ENCODE measurements at regions not wholly inside any gene's neighbourhood (a gene's known extent, or its start where the extent isn't known, plus 50 kb on each side); places are given as distances from the start of the nearest gene placed in this dataset.

DNA sequence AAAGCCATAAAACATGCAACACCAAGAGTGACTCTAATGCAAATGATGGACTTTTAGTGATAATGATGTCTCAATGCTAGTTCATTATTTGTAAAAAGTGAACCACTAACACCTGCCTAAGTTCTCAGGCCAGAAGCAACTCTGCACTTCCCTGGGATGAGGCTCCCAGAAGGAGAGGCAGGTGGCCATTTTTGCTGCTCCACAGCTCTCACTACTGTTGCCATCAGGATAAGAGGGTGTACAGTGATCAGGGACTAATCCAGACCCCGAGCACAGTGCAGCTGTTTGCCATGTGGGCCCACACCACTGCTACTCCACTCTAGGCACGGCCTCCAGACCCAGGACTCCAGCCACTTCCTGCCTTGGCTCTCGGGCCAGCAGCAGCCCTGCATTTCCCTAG, 828.3 kb upstream of the MIR17HG start:
- H3K4me3 Mint-ChIP-seq: no peak overlapping the region
- H3K27ac Mint-ChIP-seq: no peak overlapping the region
- TF ChIP-seq GTF2I (CRISPR knock-in tag; conservative IDR thresholded peaks at IDR 0.05) (no peak), FOXK1 (CRISPR knock-in tag; IDR thresholded peaks at IDR 0.05) (no peak), ZNF219 (CRISPR knock-in tag; IDR thresholded peaks at IDR 0.05; ENCODE audit: borderline replicate concordance) (no peak)
- TF ChIP-seq, protein P1, sequence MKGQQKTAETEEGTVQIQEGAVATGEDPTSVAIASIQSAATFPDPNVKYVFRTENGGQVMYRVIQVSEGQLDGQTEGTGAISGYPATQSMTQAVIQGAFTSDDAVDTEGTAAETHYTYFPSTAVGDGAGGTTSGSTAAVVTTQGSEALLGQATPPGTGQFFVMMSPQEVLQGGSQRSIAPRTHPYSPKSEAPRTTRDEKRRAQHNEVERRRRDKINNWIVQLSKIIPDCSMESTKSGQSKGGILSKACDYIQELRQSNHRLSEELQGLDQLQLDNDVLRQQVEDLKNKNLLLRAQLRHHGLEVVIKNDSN (CRISPR knock-in tag; IDR thresholded peaks at IDR 0.05): no peak
- DNase-seq (ENCODE audit: low spot score): no peak
- CTCF ChIA-PET: no interaction called here
- H3K36me3 Mint-ChIP-seq: peaks cover 16% of the 10 kb centered on the region
- ATAC-seq: no peak
- no peaks in the 10 kb centered on the region for H3K4me1 Mint-ChIP-seq
- POLR2A ChIA-PET: no interaction called here
- no peaks in the 10 kb centered on the region for H3K27me3 Mint-ChIP-seq (ENCODE audit: low read depth)
- peaks cover 30% of the 10 kb centered on the region for H3K9me3 Mint-ChIP-seq

DNA sequence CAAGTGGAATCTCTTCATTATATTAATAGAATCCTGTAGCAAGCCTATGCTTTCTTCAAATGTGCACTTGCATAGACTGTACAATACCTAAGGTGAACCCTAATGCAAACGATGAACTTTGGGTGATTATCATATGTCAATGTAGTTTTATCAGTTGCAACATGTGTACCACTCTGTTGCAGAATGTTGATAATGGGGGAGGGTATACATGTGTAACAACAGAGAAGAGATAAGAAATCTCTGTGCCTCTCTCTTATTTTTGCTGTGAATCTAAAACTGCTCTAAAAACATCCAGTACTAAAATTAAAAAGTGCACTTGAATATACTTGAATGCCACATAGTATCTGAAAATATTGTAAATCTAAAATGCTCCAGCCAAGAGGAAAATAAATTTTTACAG, 820.8 kb upstream of the MIR17HG start:
- DNase-seq (ENCODE audit: low spot score) (no peak), ATAC-seq (no peak)
- Mint-ChIP-seq H3K4me1 (no peaks in the 10 kb centered on the region), H3K27ac (no peak overlapping the region), H3K4me3 (no peak overlapping the region), H3K9me3 (peaks cover 17% of the 10 kb centered on the region), H3K27me3 (ENCODE audit: low read depth) (no peaks in the 10 kb centered on the region), H3K36me3 (peaks cover 11% of the 10 kb centered on the region)
- ChIA-PET POLR2A (no interaction called here), CTCF (no interaction called here)
- TF ChIP-seq ZNF263 (CRISPR knock-in tag; IDR thresholded peaks at IDR 0.05; ENCODE audit: low read depth): no peak
- no peak for TF ChIP-seq GRHL2 (CRISPR knock-in tag; IDR thresholded peaks at IDR 0.05; ENCODE audit: insufficient replicate concordance, severe bottlenecking)
- no peak for TF ChIP-seq NR2C2 (CRISPR knock-in tag; IDR thresholded peaks at IDR 0.05)
- TF ChIP-seq, protein P2, sequence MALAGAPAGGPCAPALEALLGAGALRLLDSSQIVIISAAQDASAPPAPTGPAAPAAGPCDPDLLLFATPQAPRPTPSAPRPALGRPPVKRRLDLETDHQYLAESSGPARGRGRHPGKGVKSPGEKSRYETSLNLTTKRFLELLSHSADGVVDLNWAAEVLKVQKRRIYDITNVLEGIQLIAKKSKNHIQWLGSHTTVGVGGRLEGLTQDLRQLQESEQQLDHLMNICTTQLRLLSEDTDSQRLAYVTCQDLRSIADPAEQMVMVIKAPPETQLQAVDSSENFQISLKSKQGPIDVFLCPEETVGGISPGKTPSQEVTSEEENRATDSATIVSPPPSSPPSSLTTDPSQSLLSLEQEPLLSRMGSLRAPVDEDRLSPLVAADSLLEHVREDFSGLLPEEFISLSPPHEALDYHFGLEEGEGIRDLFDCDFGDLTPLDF (CRISPR knock-in tag; IDR thresholded peaks at IDR 0.05): no peak
- no peak for TF ChIP-seq FOXK1 (CRISPR knock-in tag; IDR thresholded peaks at IDR 0.05)
- TF ChIP-seq, protein P3, sequence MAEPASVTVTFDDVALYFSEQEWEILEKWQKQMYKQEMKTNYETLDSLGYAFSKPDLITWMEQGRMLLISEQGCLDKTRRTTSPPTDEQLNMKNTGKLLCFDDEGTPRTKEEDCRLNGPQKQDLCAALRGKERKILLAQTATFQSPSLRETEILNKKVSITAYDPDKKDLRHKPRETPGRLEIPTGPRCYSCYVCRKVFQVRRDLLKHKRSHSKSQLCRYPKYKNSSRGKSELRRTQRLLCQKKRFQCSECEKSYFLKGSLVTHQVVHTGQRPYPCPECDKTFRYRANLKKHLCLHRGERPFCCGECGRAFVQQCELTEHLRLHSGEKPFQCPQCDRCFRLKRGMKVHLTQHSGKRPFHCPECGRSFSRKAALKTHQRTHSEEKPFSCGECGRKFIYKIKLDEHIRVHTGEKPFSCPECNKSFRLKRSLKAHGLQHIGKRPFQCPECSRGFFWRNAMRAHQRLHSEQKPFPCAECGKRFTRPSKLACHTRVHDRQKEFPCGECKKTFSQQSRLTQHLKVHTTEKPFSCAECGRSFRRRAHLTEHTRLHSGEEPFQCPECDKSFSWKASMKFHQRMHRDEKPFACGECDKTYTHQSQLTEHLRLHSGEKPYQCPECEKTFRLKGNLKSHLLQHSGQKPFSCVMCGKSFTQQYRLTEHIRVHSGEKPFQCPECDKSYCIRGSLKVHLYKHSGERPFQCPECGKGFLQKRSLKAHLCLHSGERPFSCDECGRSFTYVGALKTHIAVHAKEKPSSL (CRISPR knock-in tag; conservative IDR thresholded peaks at IDR 0.05): no peak
- TF ChIP-seq, protein P4, sequence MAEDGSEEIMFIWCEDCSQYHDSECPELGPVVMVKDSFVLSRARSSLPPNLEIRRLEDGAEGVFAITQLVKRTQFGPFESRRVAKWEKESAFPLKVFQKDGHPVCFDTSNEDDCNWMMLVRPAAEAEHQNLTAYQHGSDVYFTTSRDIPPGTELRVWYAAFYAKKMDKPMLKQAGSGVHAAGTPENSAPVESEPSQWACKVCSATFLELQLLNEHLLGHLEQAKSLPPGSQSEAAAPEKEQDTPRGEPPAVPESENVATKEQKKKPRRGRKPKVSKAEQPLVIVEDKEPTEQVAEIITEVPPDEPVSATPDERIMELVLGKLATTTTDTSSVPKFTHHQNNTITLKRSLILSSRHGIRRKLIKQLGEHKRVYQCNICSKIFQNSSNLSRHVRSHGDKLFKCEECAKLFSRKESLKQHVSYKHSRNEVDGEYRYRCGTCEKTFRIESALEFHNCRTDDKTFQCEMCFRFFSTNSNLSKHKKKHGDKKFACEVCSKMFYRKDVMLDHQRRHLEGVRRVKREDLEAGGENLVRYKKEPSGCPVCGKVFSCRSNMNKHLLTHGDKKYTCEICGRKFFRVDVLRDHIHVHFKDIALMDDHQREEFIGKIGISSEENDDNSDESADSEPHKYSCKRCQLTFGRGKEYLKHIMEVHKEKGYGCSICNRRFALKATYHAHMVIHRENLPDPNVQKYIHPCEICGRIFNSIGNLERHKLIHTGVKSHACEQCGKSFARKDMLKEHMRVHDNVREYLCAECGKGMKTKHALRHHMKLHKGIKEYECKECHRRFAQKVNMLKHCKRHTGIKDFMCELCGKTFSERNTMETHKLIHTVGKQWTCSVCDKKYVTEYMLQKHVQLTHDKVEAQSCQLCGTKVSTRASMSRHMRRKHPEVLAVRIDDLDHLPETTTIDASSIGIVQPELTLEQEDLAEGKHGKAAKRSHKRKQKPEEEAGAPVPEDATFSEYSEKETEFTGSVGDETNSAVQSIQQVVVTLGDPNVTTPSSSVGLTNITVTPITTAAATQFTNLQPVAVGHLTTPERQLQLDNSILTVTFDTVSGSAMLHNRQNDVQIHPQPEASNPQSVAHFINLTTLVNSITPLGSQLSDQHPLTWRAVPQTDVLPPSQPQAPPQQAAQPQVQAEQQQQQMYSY (CRISPR knock-in tag; IDR thresholded peaks at IDR 0.05): no peak
- TF ChIP-seq, protein P5, sequence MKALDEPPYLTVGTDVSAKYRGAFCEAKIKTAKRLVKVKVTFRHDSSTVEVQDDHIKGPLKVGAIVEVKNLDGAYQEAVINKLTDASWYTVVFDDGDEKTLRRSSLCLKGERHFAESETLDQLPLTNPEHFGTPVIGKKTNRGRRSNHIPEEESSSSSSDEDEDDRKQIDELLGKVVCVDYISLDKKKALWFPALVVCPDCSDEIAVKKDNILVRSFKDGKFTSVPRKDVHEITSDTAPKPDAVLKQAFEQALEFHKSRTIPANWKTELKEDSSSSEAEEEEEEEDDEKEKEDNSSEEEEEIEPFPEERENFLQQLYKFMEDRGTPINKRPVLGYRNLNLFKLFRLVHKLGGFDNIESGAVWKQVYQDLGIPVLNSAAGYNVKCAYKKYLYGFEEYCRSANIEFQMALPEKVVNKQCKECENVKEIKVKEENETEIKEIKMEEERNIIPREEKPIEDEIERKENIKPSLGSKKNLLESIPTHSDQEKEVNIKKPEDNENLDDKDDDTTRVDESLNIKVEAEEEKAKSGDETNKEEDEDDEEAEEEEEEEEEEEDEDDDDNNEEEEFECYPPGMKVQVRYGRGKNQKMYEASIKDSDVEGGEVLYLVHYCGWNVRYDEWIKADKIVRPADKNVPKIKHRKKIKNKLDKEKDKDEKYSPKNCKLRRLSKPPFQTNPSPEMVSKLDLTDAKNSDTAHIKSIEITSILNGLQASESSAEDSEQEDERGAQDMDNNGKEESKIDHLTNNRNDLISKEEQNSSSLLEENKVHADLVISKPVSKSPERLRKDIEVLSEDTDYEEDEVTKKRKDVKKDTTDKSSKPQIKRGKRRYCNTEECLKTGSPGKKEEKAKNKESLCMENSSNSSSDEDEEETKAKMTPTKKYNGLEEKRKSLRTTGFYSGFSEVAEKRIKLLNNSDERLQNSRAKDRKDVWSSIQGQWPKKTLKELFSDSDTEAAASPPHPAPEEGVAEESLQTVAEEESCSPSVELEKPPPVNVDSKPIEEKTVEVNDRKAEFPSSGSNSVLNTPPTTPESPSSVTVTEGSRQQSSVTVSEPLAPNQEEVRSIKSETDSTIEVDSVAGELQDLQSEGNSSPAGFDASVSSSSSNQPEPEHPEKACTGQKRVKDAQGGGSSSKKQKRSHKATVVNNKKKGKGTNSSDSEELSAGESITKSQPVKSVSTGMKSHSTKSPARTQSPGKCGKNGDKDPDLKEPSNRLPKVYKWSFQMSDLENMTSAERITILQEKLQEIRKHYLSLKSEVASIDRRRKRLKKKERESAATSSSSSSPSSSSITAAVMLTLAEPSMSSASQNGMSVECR (CRISPR knock-in tag; IDR thresholded peaks at IDR 0.05; ENCODE audit: borderline replicate concordance): no peak
- TF ChIP-seq, protein P6, sequence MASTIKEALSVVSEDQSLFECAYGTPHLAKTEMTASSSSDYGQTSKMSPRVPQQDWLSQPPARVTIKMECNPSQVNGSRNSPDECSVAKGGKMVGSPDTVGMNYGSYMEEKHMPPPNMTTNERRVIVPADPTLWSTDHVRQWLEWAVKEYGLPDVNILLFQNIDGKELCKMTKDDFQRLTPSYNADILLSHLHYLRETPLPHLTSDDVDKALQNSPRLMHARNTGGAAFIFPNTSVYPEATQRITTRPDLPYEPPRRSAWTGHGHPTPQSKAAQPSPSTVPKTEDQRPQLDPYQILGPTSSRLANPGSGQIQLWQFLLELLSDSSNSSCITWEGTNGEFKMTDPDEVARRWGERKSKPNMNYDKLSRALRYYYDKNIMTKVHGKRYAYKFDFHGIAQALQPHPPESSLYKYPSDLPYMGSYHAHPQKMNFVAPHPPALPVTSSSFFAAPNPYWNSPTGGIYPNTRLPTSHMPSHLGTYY (CRISPR knock-in tag; IDR thresholded peaks at IDR 0.05): no peak
- no peak for TF ChIP-seq JUN (CRISPR knock-in tag; IDR thresholded peaks at IDR 0.05)
- TF ChIP-seq NR1H2 (CRISPR knock-in tag; IDR thresholded peaks at IDR 0.05): no peak
- TF ChIP-seq ELF4 (CRISPR knock-in tag; IDR thresholded peaks at IDR 0.05; ENCODE audit: low read depth): no peak
- no peak for TF ChIP-seq MYBL2 (CRISPR knock-in tag; IDR thresholded peaks at IDR 0.05)
- no peak for TF ChIP-seq ETV6 (CRISPR knock-in tag; IDR thresholded peaks at IDR 0.05)
- TF ChIP-seq, protein P7, sequence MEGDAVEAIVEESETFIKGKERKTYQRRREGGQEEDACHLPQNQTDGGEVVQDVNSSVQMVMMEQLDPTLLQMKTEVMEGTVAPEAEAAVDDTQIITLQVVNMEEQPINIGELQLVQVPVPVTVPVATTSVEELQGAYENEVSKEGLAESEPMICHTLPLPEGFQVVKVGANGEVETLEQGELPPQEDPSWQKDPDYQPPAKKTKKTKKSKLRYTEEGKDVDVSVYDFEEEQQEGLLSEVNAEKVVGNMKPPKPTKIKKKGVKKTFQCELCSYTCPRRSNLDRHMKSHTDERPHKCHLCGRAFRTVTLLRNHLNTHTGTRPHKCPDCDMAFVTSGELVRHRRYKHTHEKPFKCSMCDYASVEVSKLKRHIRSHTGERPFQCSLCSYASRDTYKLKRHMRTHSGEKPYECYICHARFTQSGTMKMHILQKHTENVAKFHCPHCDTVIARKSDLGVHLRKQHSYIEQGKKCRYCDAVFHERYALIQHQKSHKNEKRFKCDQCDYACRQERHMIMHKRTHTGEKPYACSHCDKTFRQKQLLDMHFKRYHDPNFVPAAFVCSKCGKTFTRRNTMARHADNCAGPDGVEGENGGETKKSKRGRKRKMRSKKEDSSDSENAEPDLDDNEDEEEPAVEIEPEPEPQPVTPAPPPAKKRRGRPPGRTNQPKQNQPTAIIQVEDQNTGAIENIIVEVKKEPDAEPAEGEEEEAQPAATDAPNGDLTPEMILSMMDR (IDR thresholded peaks at IDR 0.05): no peak
- TF ChIP-seq, protein P8, sequence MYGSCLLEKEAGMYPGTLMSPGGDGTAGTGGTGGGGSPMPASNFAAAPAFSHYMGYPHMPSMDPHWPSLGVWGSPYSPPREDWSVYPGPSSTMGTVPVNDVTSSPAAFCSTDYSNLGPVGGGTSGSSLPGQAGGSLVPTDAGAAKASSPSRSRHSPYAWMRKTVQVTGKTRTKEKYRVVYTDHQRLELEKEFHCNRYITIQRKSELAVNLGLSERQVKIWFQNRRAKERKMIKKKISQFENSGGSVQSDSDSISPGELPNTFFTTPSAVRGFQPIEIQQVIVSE (CRISPR knock-in tag; IDR thresholded peaks at IDR 0.05; ENCODE audit: borderline replicate concordance): no peak
